Hepatocyte (in vitro differentiated cells): ENCODE measurements at regions not wholly inside any gene's neighbourhood (a gene's known extent, or its start where the extent isn't known, plus 50 kb on each side); places are given as distances from the start of the nearest gene placed in this dataset.

ENCODE experiments used
- DNase-seq: peaks from one replicate; pipeline ENCODE4 v3.0.0-alpha.2; 2016; ENCODE audit warnings: low spot score
- H2AFZ ChIP-seq: fragments of 200-600 bp; sonication (generic); 2 replicates; pipeline ENCODE4 v1.6.0; 2016; ENCODE audit warnings: antibody characterized with exemption, mild to moderate bottlenecking
- H3K27ac ChIP-seq: fragments of 200-600 bp; sonication (generic); 2 replicates; pipeline ENCODE4 v1.5.1; 2016; ENCODE audit warnings: mild to moderate bottlenecking
- H3K27me3 ChIP-seq: fragments of 200-600 bp; sonication (generic); 2 replicates; pipeline ENCODE4 v1.6.1; 2016
- H3K36me3 ChIP-seq: fragments of 200-600 bp; sonication (generic); replicated peaks from 2 replicates; pipeline ENCODE4 v1.5.1; 2016; ENCODE audit warnings: low read depth; ENCODE audit not compliant: insufficient read depth
- H3K4me1 ChIP-seq: fragments of 200-600 bp; sonication (generic); 2 replicates; pipeline ENCODE4 v1.5.1; 2016; ENCODE audit warnings: mild to moderate bottlenecking, moderate library complexity; ENCODE audit not compliant: insufficient read depth
- H3K4me2 ChIP-seq: fragments of 200-600 bp; sonication (generic); 2 replicates; pipeline ENCODE4 v1.6.0; 2016
- H3K4me3 ChIP-seq: fragments of 200-600 bp; sonication (generic); 2 replicates; pipeline ENCODE4 v1.5.1; 2016; ENCODE audit warnings: mild to moderate bottlenecking
- H3K79me2 ChIP-seq: fragments of 200-600 bp; sonication (generic); 2 replicates; pipeline ENCODE4 v1.6.0; 2017; ENCODE audit warnings: mild to moderate bottlenecking
- H3K9me2 ChIP-seq: fragments of 200-600 bp; sonication (generic); replicated peaks from 2 replicates; pipeline ENCODE4 v1.6.0; 2017; ENCODE audit warnings: mild to moderate bottlenecking; ENCODE audit not compliant: insufficient read depth
- H3K9me3 ChIP-seq: fragments of 200-600 bp; sonication (generic); 2 replicates; pipeline ENCODE4 v1.5.1; 2016; ENCODE audit warnings: low read depth, mild to moderate bottlenecking
- H4K20me1 ChIP-seq: fragments of 200-600 bp; sonication (generic); 2 replicates; pipeline ENCODE4 v1.6.0; 2016; ENCODE audit warnings: mild to moderate bottlenecking; ENCODE audit not compliant: insufficient read depth, poor library complexity, severe bottlenecking
- CTCF ChIP-seq: fragments of 200-600 bp; sonication (generic); IDR thresholded peaks from 2 replicates; pipeline ENCODE4 v1.5.1; 2016; ENCODE audit warnings: antibody characterized with exemption, mild to moderate bottlenecking; ENCODE audit not compliant: poor library complexity
- EZH2 ChIP-seq: fragments of 200-600 bp; sonication (generic); IDR thresholded peaks from 2 replicates; pipeline ENCODE4 v1.6.1; 2016; ENCODE audit warnings: antibody characterized with exemption, mild to moderate bottlenecking, borderline replicate concordance
- EZH2phosphoT487 ChIP-seq: fragments of 200-600 bp; sonication (generic); IDR thresholded peaks from one replicate; pipeline ENCODE4 v1.6.1; 2018; ENCODE audit warnings: antibody characterized with exemption, mild to moderate bottlenecking, low read depth, moderate library complexity; ENCODE audit not compliant: unreplicated experiment, severe bottlenecking
- WGBS: methylation state at CpG from one replicate; pipeline ENCODE4 v1.1.6; 2016; ENCODE audit warnings: low lambda C conversion rate; ENCODE audit errors: missing lambda C conversion rate; 5-methylcytosine and 5-hydroxymethylcytosine counted together

- 44% methylated on average over 3 of the region's 3 CpGs for WGBS
- Histone ChIP-seq H3K4me3 (no peak overlapping the region), H3K9me3 (no peaks in the 10 kb centered on the region), H3K4me2 (no peak overlapping the region), H3K79me2 (no peaks in the 10 kb centered on the region), H4K20me1 (no peaks in the 10 kb centered on the region), H3K9me2 (no peaks in the 10 kb centered on the region), H2AFZ (no peak overlapping the region), H3K36me3 (no peaks in the 10 kb centered on the region), H3K27me3 (no peaks in the 10 kb centered on the region), H3K4me1 (no peaks in the 10 kb centered on the region), H3K27ac (no peak overlapping the region)
- TF ChIP-seq EZH2phosphoT487 (no peak), CTCF (no peak), EZH2 (no peak)
- no peak for DNase-seq
Observed at GRCh38 chr5:88380332-88380731, 111.7 kb upstream of the TMEM161B start.

- Histone ChIP-seq H3K9me3 (no peaks in the 10 kb centered on the region), H2AFZ (no peak overlapping the region), H3K9me2 (no peaks in the 10 kb centered on the region), H3K27me3 (no peaks in the 10 kb centered on the region), H3K36me3 (no peaks in the 10 kb centered on the region), H3K4me3 (no peak overlapping the region), H4K20me1 (no peaks in the 10 kb centered on the region), H3K79me2 (no peaks in the 10 kb centered on the region), H3K27ac (no peak overlapping the region), H3K4me2 (peak overlapping the region; percentile 13), H3K4me1 (no peaks in the 10 kb centered on the region)
- TF ChIP-seq EZH2phosphoT487: no peak
- no peak for TF ChIP-seq CTCF
- TF ChIP-seq EZH2: no peak
- 62% methylated on average over 4 of the region's 4 CpGs for WGBS
- peak; percentile 9 for DNase-seq
Observed at GRCh38 chr5:88377705-88378656, 109.3 kb upstream of the TMEM161B start.

GRCh38 chr5:88377240-88377639, 108.6 kb upstream of the TMEM161B start:
- Histone ChIP-seq H3K4me2 (no peak overlapping the region), H4K20me1 (no peaks in the 10 kb centered on the region), H3K79me2 (no peaks in the 10 kb centered on the region), H3K27ac (no peak overlapping the region), H3K4me3 (no peak overlapping the region), H3K36me3 (no peaks in the 10 kb centered on the region), H3K4me1 (no peaks in the 10 kb centered on the region), H2AFZ (no peak overlapping the region), H3K27me3 (no peaks in the 10 kb centered on the region), H3K9me2 (no peaks in the 10 kb centered on the region), H3K9me3 (no peaks in the 10 kb centered on the region)
- DNase-seq: no peak
- no peak for TF ChIP-seq CTCF
- 84% methylated on average over 2 of the region's 2 CpGs for WGBS
